HL-60 (cell line): ENCODE measurements at regions not wholly inside any gene's neighbourhood (a gene's known extent, or its start where the extent isn't known, plus 50 kb on each side); places are given as distances from the start of the nearest gene placed in this dataset.

Source experiments
- DNase-seq, 2 experiments: peaks; one replicate each; pipeline ENCODE4 v3.0.0-alpha.2; 2010 to 2020; ENCODE audit warnings: low read depth in 1 of 2, low spot score in 1 of 2
- H3K27ac ChIP-seq: fragments of 250-450 bp; sonication (Bioruptor Pico); replicated peaks from 2 replicates; pipeline ENCODE4 v1.5.1; 2020; ENCODE audit warnings: mild to moderate bottlenecking, moderate library complexity
- H3K27me3 ChIP-seq: fragments of 250-450 bp; sonication (Bioruptor Pico); 2 replicates; pipeline ENCODE4 v1.5.1; 2021; ENCODE audit warnings: mild to moderate bottlenecking, moderate library complexity; ENCODE audit not compliant: insufficient read depth, poor library complexity, severe bottlenecking
- H3K4me3 ChIP-seq: replicated peaks from 2 replicates; pipeline ENCODE4 v1.5.1; 2011; ENCODE audit warnings: mild to moderate bottlenecking, control low read depth, low read length; ENCODE audit not compliant: insufficient read depth
- CTCF ChIP-seq: IDR thresholded peaks from one replicate; pipeline ENCODE4 v1.5.1; 2011; ENCODE audit warnings: low read length, control low read depth, inconsistent platforms; ENCODE audit not compliant: insufficient read depth
- GABPA ChIP-seq: IDR thresholded peaks from 2 replicates; pipeline ENCODE4 v1.6.1; 2012; ENCODE audit warnings: low read depth
- POLR2AphosphoS5 ChIP-seq: IDR thresholded peaks from 2 replicates; pipeline ENCODE4 v1.6.1; 2012; ENCODE audit warnings: low read depth
- REST ChIP-seq: IDR thresholded peaks from 2 replicates; pipeline ENCODE4 v1.6.1; 2012; ENCODE audit warnings: low read depth; ENCODE audit not compliant: insufficient replicate concordance
- SPI1 ChIP-seq: IDR thresholded peaks from 2 replicates; pipeline ENCODE4 v1.6.1; 2012; ENCODE audit warnings: low read depth, mild to moderate bottlenecking, borderline replicate concordance

- no peak overlapping the region for H3K27ac ChIP-seq
These were observed 53.5 kb downstream of the ZNF608 start for GRCh38 chr5:124692950-124693349.

GRCh38 chr5:124692324-124692723 lies 54.1 kb downstream of the ZNF608 start:
- Histone ChIP-seq H3K27ac (no peak overlapping the region), H3K27me3 (no peaks in the 10 kb centered on the region), H3K4me3 (no peak overlapping the region)
- no peak for TF ChIP-seq CTCF
- TF ChIP-seq POLR2AphosphoS5: no peak
- no peak for TF ChIP-seq SPI1
- no peak for TF ChIP-seq REST
- no peak for TF ChIP-seq GABPA
- no peak for DNase-seq

More at GRCh38 chr5:124692950-124693349, 53.5 kb downstream of the ZNF608 start:
- no peaks in the 10 kb centered on the region for H3K27me3 ChIP-seq
- DNase-seq: no peak
- no peak overlapping the region for H3K4me3 ChIP-seq
- no peak for TF ChIP-seq SPI1
- TF ChIP-seq REST: no peak

GRCh38 chr5:124689653-124690052 lies 56.8 kb downstream of the ZNF608 start:
- DNase-seq: no peak
- Histone ChIP-seq H3K27ac (no peak overlapping the region), H3K27me3 (no peaks in the 10 kb centered on the region), H3K4me3 (no peak overlapping the region)
- TF ChIP-seq GABPA: no peak

- TF ChIP-seq GABPA: no peak
- no peak for TF ChIP-seq REST
- TF ChIP-seq SPI1: no peak
- TF ChIP-seq CTCF: no peak
- TF ChIP-seq POLR2AphosphoS5: no peak
- Histone ChIP-seq H3K27me3 (no peaks in the 10 kb centered on the region), H3K4me3 (no peak overlapping the region), H3K27ac (no peak overlapping the region)
- DNase-seq: no peak
These were observed 60.0 kb downstream of the ZNF608 start for GRCh38 chr5:124686239-124687004.
